Left cardiac atrium (tissue), 4 donors: ENCODE measurements at regions not wholly inside any gene's neighbourhood (a gene's known extent, or its start where the extent isn't known, plus 50 kb on each side); places are given as distances from the start of the nearest gene placed in this dataset.
"Not testable (repeated sequence)": the region's sequence is repeated elsewhere in the genome, so short reads cannot be mapped to it uniquely, and the experiment has no call there.

Experiments used
- ATAC-seq, 2 donors: fragments of 200-7000 bp; cut with Tn5 transposase; one replicate each; pipeline ENCODE4 v1.9.1; 2020; ENCODE audit warnings: mild to moderate bottlenecking in 2 of 2, moderate library complexity in 2 of 2
- DNase-seq: peaks from one replicate; pipeline ENCODE4 v3.0.0-alpha.2; 2020
- intact Hi-C, 2 donors: fragments of 100-400 bp; cut with DNase I; formaldehyde crosslinking; loops; one replicate each; pipeline versions ENCODE4 v1.14.1 to v1.15.1; 2022 to 2023
- donor health status: DM: no; HTN: yes; CAD: no.
- donor health status: DM: no; HTN: yes; CAD: no; lungs with severe emphysema.
- donor health status: DM: yes; HTN: yes; CAD: no.
- donor health status: Dilated cardiomyopathy.

- ATAC-seq: no peak
- no peak for DNase-seq
- intact Hi-C loops: no loop called here
Observed at GRCh38 chr2:163044114-163044513, 205.5 kb upstream of the KCNH7 start.

GRCh38 chr2:163043201-163043600 lies 204.6 kb upstream of the KCNH7 start:
- ATAC-seq (no peak), DNase-seq (no peak)
- intact Hi-C loops: no loop called here

- DNase-seq (no peak), ATAC-seq (no peak)
- intact Hi-C loops: no loop called here
Observed at GRCh38 chr2:163039266-163039665, 200.7 kb upstream of the KCNH7 start.

GRCh38 chr2:163028807-163029206 lies 190.2 kb upstream of the KCNH7 start:
- DNase-seq: no peak
- no peak for ATAC-seq
- intact Hi-C loops: no loop called here

GRCh38 chr2:163026136-163026775 lies 187.7 kb upstream of the KCNH7 start:
- DNase-seq, intact Hi-C loops, ATAC-seq: not testable (repeated sequence)

GRCh38 chr2:163016882-163017281 lies 178.3 kb upstream of the KCNH7 start:
- intact Hi-C loops, DNase-seq, ATAC-seq: not testable (repeated sequence)

GRCh38 chr2:163011000-163011399 lies 172.4 kb upstream of the KCNH7 start:
- DNase-seq (no peak), ATAC-seq (no peak)
- intact Hi-C loops: no loop called here

GRCh38 chr2:163008642-163009041 lies 170.1 kb upstream of the KCNH7 start:
- DNase-seq (no peak), ATAC-seq (no peak)
- intact Hi-C loops: no loop called here

- ATAC-seq: no peak
- intact Hi-C loops: no loop called here
Observed at GRCh38 chr2:162994718-162995117, 156.2 kb upstream of the KCNH7 start.

GRCh38 chr2:162992828-162993227 lies 154.3 kb upstream of the KCNH7 start:
- DNase-seq: no peak
- intact Hi-C loops: no loop called here
- ATAC-seq: no peak

More at GRCh38 chr2:162994718-162995117, 156.2 kb upstream of the KCNH7 start:
- no peak for DNase-seq

- no peak for ATAC-seq
- intact Hi-C loops: no loop called here
- DNase-seq: no peak
Observed at GRCh38 chr2:162989507-162989906, 150.9 kb upstream of the KCNH7 start.

- intact Hi-C loops: no loop called here
- no peak for DNase-seq
- ATAC-seq: no peak
Observed at GRCh38 chr2:162974771-162975170, 136.2 kb upstream of the KCNH7 start.

- DNase-seq: no peak
- intact Hi-C loops: no loop called here
- no peak for ATAC-seq
Observed at GRCh38 chr2:162972383-162972782, 133.8 kb upstream of the KCNH7 start.

- intact Hi-C loops: no loop called here
Observed at GRCh38 chr2:162968306-162968705, 129.7 kb upstream of the KCNH7 start.

GRCh38 chr2:162967811-162968210 lies 129.2 kb upstream of the KCNH7 start:
- DNase-seq: no peak
- ATAC-seq: no peak
- intact Hi-C loops: no loop called here

More at GRCh38 chr2:162968306-162968705, 129.7 kb upstream of the KCNH7 start:
- DNase-seq (no peak), ATAC-seq (no peak)

- intact Hi-C loops: no loop called here
- ATAC-seq: peak; percentile 48 to 73
- no peak for DNase-seq
Observed at GRCh38 chr2:162967147-162967546, 128.6 kb upstream of the KCNH7 start.

GRCh38 chr2:162965191-162965590 lies 126.6 kb upstream of the KCNH7 start:
- DNase-seq: no peak
- ATAC-seq: no peak
- intact Hi-C loops: no loop called here

GRCh38 chr2:162964513-162964912 lies 125.9 kb upstream of the KCNH7 start:
- DNase-seq: no peak
- ATAC-seq: no peak
- intact Hi-C loops: no loop called here

- no peak for DNase-seq
- intact Hi-C loops: no loop called here
- no peak for ATAC-seq
Observed at GRCh38 chr2:162963156-162963555, 124.6 kb upstream of the KCNH7 start.

- DNase-seq (no peak), ATAC-seq (no peak)
Observed at GRCh38 chr2:162945785-162946184, 107.2 kb upstream of the KCNH7 start.

GRCh38 chr2:162938387-162938786 lies 99.8 kb upstream of the KCNH7 start:
- ATAC-seq (no peak), DNase-seq (no peak)
- intact Hi-C loops: no loop called here

More at GRCh38 chr2:162945785-162946184, 107.2 kb upstream of the KCNH7 start:
- intact Hi-C loops: no loop called here

GRCh38 chr2:162934191-162934590 lies 95.6 kb upstream of the KCNH7 start:
- no peak for DNase-seq
- ATAC-seq: no peak
- intact Hi-C loops: no loop called here
